Stomach (tissue), 4 donors: ENCODE measurements at regions not wholly inside any gene's neighbourhood (a gene's known extent, or its start where the extent isn't known, plus 50 kb on each side); places are given as distances from the start of the nearest gene placed in this dataset.

Source experiments
- EP300 ChIP-seq: sonication (generic); formaldehyde crosslinking; IDR thresholded peaks from one replicate; pipeline ENCODE4 v1.6.1; 2017; ENCODE audit warnings: antibody characterized with exemption
- POLR2A ChIP-seq, 4 donors: fragments of 450-650 bp; IDR thresholded peaks; one replicate each; pipeline ENCODE4 v1.6.1; 2016; ENCODE audit warnings: antibody characterized with exemption in 4 of 4, control low read depth in 2 of 4, mild to moderate bottlenecking in 1 of 4, moderate library complexity in 1 of 4
- TF ChIP-seq, protein P1 (sequence below), 7 experiments: fragments of 450-650 bp in 4 of 7; fragments of 200-600 bp in 3 of 7; sonication (generic) in 3 of 7; IDR thresholded peaks; one replicate each; pipeline ENCODE4 v1.5.1; 2016 to 2019; ENCODE audit warnings: antibody characterized with exemption in 7 of 7, control low read depth in 2 of 7, mild to moderate bottlenecking in 1 of 7

DNA sequence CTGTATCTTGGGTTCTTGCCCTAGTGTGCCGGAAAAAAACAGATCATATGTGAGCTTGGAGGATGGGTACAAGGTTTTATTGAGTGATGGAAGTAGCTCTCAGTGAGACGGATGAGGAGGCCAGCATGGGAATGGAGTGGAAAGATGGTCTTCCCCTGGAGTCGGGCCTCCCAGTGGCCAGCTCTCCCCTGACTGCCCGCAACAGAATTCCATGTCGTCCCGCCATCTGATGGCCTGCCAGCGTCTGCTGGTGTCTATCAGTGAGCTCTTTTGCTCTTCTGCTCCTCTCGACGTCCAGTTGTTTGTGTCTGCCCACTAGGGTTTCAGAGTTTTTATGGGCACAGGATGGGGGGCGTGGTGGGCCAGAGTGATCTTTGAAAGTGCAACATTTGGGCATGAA, 315.2 kb upstream of the BRINP3 start:
- TF ChIP-seq POLR2A (IDR thresholded peaks at IDR 0.05) (no peak), EP300 (no peak)
- TF ChIP-seq, protein P1, sequence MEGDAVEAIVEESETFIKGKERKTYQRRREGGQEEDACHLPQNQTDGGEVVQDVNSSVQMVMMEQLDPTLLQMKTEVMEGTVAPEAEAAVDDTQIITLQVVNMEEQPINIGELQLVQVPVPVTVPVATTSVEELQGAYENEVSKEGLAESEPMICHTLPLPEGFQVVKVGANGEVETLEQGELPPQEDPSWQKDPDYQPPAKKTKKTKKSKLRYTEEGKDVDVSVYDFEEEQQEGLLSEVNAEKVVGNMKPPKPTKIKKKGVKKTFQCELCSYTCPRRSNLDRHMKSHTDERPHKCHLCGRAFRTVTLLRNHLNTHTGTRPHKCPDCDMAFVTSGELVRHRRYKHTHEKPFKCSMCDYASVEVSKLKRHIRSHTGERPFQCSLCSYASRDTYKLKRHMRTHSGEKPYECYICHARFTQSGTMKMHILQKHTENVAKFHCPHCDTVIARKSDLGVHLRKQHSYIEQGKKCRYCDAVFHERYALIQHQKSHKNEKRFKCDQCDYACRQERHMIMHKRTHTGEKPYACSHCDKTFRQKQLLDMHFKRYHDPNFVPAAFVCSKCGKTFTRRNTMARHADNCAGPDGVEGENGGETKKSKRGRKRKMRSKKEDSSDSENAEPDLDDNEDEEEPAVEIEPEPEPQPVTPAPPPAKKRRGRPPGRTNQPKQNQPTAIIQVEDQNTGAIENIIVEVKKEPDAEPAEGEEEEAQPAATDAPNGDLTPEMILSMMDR (IDR thresholded peaks at IDR 0.05), result no peak
